ENCODE measurements at regions not wholly inside any gene's neighbourhood (a gene's known extent, or its start where the extent isn't known, plus 50 kb on each side); places are given as distances from the start of the nearest gene placed in this dataset.

GRCh38 chr17:63304704-63305261 is 141.3 kb downstream of the CYB561 start:
- no peak for TF ChIP-seq CTCF (IDR thresholded peaks at IDR 0.05; ENCODE audit: low read depth, low read length)
- H3K4me3 ChIP-seq (ENCODE audit: low read depth, low read length): no peak overlapping the region

- no peak for TF ChIP-seq CTCF (IDR thresholded peaks at IDR 0.05; ENCODE audit: low read depth, low read length)
Measured at GRCh38 chr17:63305857-63306256, 140.2 kb downstream of the CYB561 start.

GRCh38 chr17:63306855-63307254 is 139.3 kb downstream of the CYB561 start:
- no peak overlapping the region for H3K4me3 ChIP-seq (ENCODE audit: low read depth, low read length)
- TF ChIP-seq CTCF (IDR thresholded peaks at IDR 0.05; ENCODE audit: low read depth, low read length): no peak

More at GRCh38 chr17:63305857-63306256, 140.2 kb downstream of the CYB561 start:
- H3K4me3 ChIP-seq (ENCODE audit: low read depth, low read length): no peak overlapping the region

- TF ChIP-seq CTCF (IDR thresholded peaks at IDR 0.05; ENCODE audit: low read depth, low read length): no peak
- no peak overlapping the region for H3K4me3 ChIP-seq (ENCODE audit: low read depth, low read length)
Measured at GRCh38 chr17:63308272-63308671, 137.8 kb downstream of the CYB561 start.

GRCh38 chr17:63309021-63309420 is 137.1 kb downstream of the CYB561 start:
- TF ChIP-seq CTCF (IDR thresholded peaks at IDR 0.05; ENCODE audit: low read depth, low read length): no peak
- no peak overlapping the region for H3K4me3 ChIP-seq (ENCODE audit: low read depth, low read length)

- no peak for TF ChIP-seq CTCF (IDR thresholded peaks at IDR 0.05; ENCODE audit: low read depth, low read length)
- H3K4me3 ChIP-seq (ENCODE audit: low read depth, low read length): no peak overlapping the region
Measured at GRCh38 chr17:63311416-63311937, 134.6 kb downstream of the CYB561 start.

GRCh38 chr17:63314761-63315160 is 131.3 kb downstream of the CYB561 start:
- no peak overlapping the region for H3K4me3 ChIP-seq (ENCODE audit: low read depth, low read length)
- no peak for TF ChIP-seq CTCF (IDR thresholded peaks at IDR 0.05; ENCODE audit: low read depth, low read length)

Data from WI38 (cell line).